HG02884 (cell line): ENCODE measurements at regions not wholly inside any gene's neighbourhood (a gene's known extent, or its start where the extent isn't known, plus 50 kb on each side); places are given as distances from the start of the nearest gene placed in this dataset.

Source experiments
- ATAC-seq: cut with Tn5 transposase; IDR thresholded peaks from one replicate; pipeline ENCODE4 v1.9.1; 2021; ENCODE audit warnings: mild to moderate bottlenecking, moderate library complexity; ENCODE audit not compliant: unreplicated experiment

- ATAC-seq: no peak
These were observed 553.4 kb upstream of the EPHA7 start for GRCh38 chr6:93972791-93973190.

GRCh38 chr6:93970684-93971083, 551.3 kb upstream of the EPHA7 start:
- ATAC-seq: no peak

- ATAC-seq: no peak
These were observed 548.8 kb upstream of the EPHA7 start for GRCh38 chr6:93968126-93968525.

GRCh38 chr6:93964926-93965325, 545.6 kb upstream of the EPHA7 start:
- ATAC-seq: no peak

- no peak for ATAC-seq
These were observed 545.0 kb upstream of the EPHA7 start for GRCh38 chr6:93964321-93964720.

GRCh38 chr6:93962566-93962965, 543.2 kb upstream of the EPHA7 start:
- ATAC-seq: no peak

- ATAC-seq: no peak
These were observed 535.2 kb upstream of the EPHA7 start for GRCh38 chr6:93954584-93954983.

- ATAC-seq: no peak
These were observed 524.3 kb upstream of the EPHA7 start for GRCh38 chr6:93943661-93944060.

GRCh38 chr6:93940381-93940780, 521.0 kb upstream of the EPHA7 start:
- no peak for ATAC-seq

- no peak for ATAC-seq
These were observed 512.8 kb upstream of the EPHA7 start for GRCh38 chr6:93932175-93932574.

- no peak for ATAC-seq
These were observed 508.4 kb upstream of the EPHA7 start for GRCh38 chr6:93927731-93928130.

- ATAC-seq: no peak
These were observed 500.0 kb upstream of the EPHA7 start for GRCh38 chr6:93919365-93919764.

- ATAC-seq: no peak
These were observed 498.9 kb upstream of the EPHA7 start for GRCh38 chr6:93918258-93918657.

- no peak for ATAC-seq
These were observed 497.9 kb upstream of the EPHA7 start for GRCh38 chr6:93917216-93917615.

GRCh38 chr6:93916716-93917115, 497.4 kb upstream of the EPHA7 start:
- ATAC-seq: no peak

- no peak for ATAC-seq
These were observed 496.6 kb upstream of the EPHA7 start for GRCh38 chr6:93915961-93916360.

GRCh38 chr6:93902517-93902916, 483.2 kb upstream of the EPHA7 start:
- ATAC-seq: no peak

- ATAC-seq: no peak
These were observed 480.8 kb upstream of the EPHA7 start for GRCh38 chr6:93900142-93900541.

- ATAC-seq: no peak
These were observed 476.7 kb upstream of the EPHA7 start for GRCh38 chr6:93896081-93896480.

GRCh38 chr6:93894521-93894920, 475.2 kb upstream of the EPHA7 start:
- ATAC-seq: no peak

- no peak for ATAC-seq
These were observed 470.4 kb upstream of the EPHA7 start for GRCh38 chr6:93889713-93890112.

GRCh38 chr6:93886416-93886815, 467.1 kb upstream of the EPHA7 start:
- no peak for ATAC-seq

GRCh38 chr6:93859971-93860370, 440.6 kb upstream of the EPHA7 start:
- ATAC-seq: no peak

- ATAC-seq: no peak
These were observed 438.9 kb upstream of the EPHA7 start for GRCh38 chr6:93858213-93858612.
